CD14-positive monocyte (primary cell): ENCODE measurements at regions not wholly inside any gene's neighbourhood (a gene's known extent, or its start where the extent isn't known, plus 50 kb on each side); places are given as distances from the start of the nearest gene placed in this dataset.

Experiments
- DNase-seq, 3 donors: peaks; one replicate each; pipeline ENCODE4 v3.0.0-alpha.2; 2011 to 2022
- H2AFZ ChIP-seq: 2 replicates; pipeline ENCODE4 v1.6.0; 2012; ENCODE audit warnings: mild to moderate bottlenecking, low read depth, low read length, inconsistent platforms; ENCODE audit not compliant: insufficient read depth, poor library complexity, severe bottlenecking
- H3K27ac ChIP-seq, 2 donors: 1 replicate in 1 of 2; 2 replicates in 1 of 2; pipeline ENCODE4 v1.5.1; 2012 to 2013; ENCODE audit warnings: low read length in 2 of 2, control low read depth in 1 of 2, inconsistent platforms in 1 of 2, low read depth in 1 of 2, mild to moderate bottlenecking in 1 of 2
- H3K27me3 ChIP-seq, 2 donors: one replicate each; pipeline versions ENCODE4 v1.6.0 to v1.6.1; 2011 to 2013; ENCODE audit warnings: low read length in 2 of 2; ENCODE audit not compliant: control insufficient read depth in 2 of 2, insufficient read depth in 2 of 2
- H3K36me3 ChIP-seq, 2 donors: replicated peaks in 1 of 2; 1 replicate in 1 of 2; 2 replicates in 1 of 2; pipeline versions ENCODE4 v1.5.1 to v1.6.1; 2012 to 2013; ENCODE audit warnings: low read length in 2 of 2, control low read depth in 1 of 2, inconsistent platforms in 1 of 2, mild to moderate bottlenecking in 1 of 2; ENCODE audit not compliant: insufficient read depth in 2 of 2, control insufficient read depth in 1 of 2
- H3K4me1 ChIP-seq, 2 donors: 1 replicate in 1 of 2; 2 replicates in 1 of 2; pipeline versions ENCODE4 v1.5.1 to v1.6.1; 2012 to 2013; ENCODE audit warnings: low read length in 2 of 2, control low read depth in 1 of 2, inconsistent platforms in 1 of 2, mild to moderate bottlenecking in 1 of 2, moderate library complexity in 1 of 2; ENCODE audit not compliant: insufficient read depth in 2 of 2, control insufficient read depth in 1 of 2
- H3K4me2 ChIP-seq: replicated peaks from 2 replicates; pipeline ENCODE3; 2012; ENCODE audit warnings: low read length, moderate library complexity, mild to moderate bottlenecking; ENCODE audit not compliant: poor library complexity, severe bottlenecking; ENCODE audit errors: extremely low read depth
- H3K4me3 ChIP-seq, 3 experiments: fragments of 200-600 bp in 1 of 3; sonication (generic) in 1 of 3; replicated peaks in 1 of 3; 1 replicate in 2 of 3; 2 replicates in 1 of 3; pipeline ENCODE4 v1.5.1; 2011 to 2013; ENCODE audit warnings: low read length in 3 of 3, mild to moderate bottlenecking in 3 of 3, control low read depth in 2 of 3, low read depth in 2 of 3, inconsistent platforms in 1 of 3, moderate library complexity in 1 of 3
- H3K79me2 ChIP-seq: 2 replicates; pipeline ENCODE4 v1.6.0; 2012; ENCODE audit warnings: mild to moderate bottlenecking, control low read depth, inconsistent platforms, low read length, moderate library complexity; ENCODE audit not compliant: insufficient read depth
- H3K9ac ChIP-seq: 2 replicates; pipeline ENCODE4 v1.6.0; 2017; ENCODE audit warnings: low read length, mild to moderate bottlenecking; ENCODE audit not compliant: insufficient read depth, poor library complexity, severe bottlenecking
- H3K9me3 ChIP-seq, 2 donors: replicated peaks in 1 of 2; 1 replicate in 1 of 2; 2 replicates in 1 of 2; pipeline versions ENCODE4 v1.5.1 to v1.6.1; 2012 to 2013; ENCODE audit warnings: low read length in 2 of 2, control low read depth in 1 of 2; ENCODE audit not compliant: control insufficient read depth in 1 of 2, insufficient read depth in 1 of 2
- H4K20me1 ChIP-seq: 2 replicates; pipeline ENCODE4 v1.6.0; 2012; ENCODE audit warnings: mild to moderate bottlenecking, low read length, control low read depth, moderate library complexity; ENCODE audit not compliant: insufficient read depth
- H3K27ac Mint-ChIP-seq, 7 donors: one replicate each; pipeline ENCODE4 v1.8.0; 2020; ENCODE audit warnings: mild to moderate bottlenecking in 7 of 7, mixed read lengths in 7 of 7, moderate library complexity in 6 of 7, inconsistent platforms in 2 of 7
- H3K27me3 Mint-ChIP-seq, 3 donors: one replicate each; pipeline ENCODE4 v1.8.0; 2021 to 2022; ENCODE audit warnings: low read depth in 3 of 3, mild to moderate bottlenecking in 3 of 3, mixed read lengths in 3 of 3, moderate library complexity in 3 of 3, inconsistent platforms in 1 of 3
- H3K36me3 Mint-ChIP-seq, 2 donors: one replicate each; pipeline ENCODE4 v1.8.0; 2020; ENCODE audit warnings: mixed read lengths in 2 of 2, inconsistent platforms in 1 of 2, mild to moderate bottlenecking in 1 of 2
- H3K4me1 Mint-ChIP-seq: one replicate; pipeline ENCODE4 v1.8.0; 2020; ENCODE audit warnings: mild to moderate bottlenecking, mixed read lengths
- H3K4me3 Mint-ChIP-seq, 2 donors: one replicate each; pipeline ENCODE4 v1.8.0; 2020; ENCODE audit warnings: mild to moderate bottlenecking in 2 of 2, mixed read lengths in 2 of 2, moderate library complexity in 1 of 2
- H3K9me3 Mint-ChIP-seq, 7 donors: one replicate each; pipeline ENCODE4 v1.8.0; 2020 to 2022; ENCODE audit warnings: mixed read lengths in 7 of 7, mild to moderate bottlenecking in 6 of 7, moderate library complexity in 6 of 7, inconsistent platforms in 2 of 7
- WGBS: methylation state at CpG from one replicate; pipeline ENCODE4 v1.1.5; 2013; ENCODE audit warnings: missing lambda C conversion rate; ENCODE audit not compliant: insufficient coverage; 5-methylcytosine and 5-hydroxymethylcytosine counted together
- intact Hi-C, 2 donors: fragments of 100-400 bp; cut with micrococcal nuclease; formaldehyde crosslinking; loops; one replicate each; pipeline versions ENCODE4 v1.15.0 to v1.15.1; 2023
- TF ChIP-seq, protein P1 (sequence below): fragments of 200-600 bp; IDR thresholded peaks from one replicate; pipeline ENCODE4 v1.8.0; 2022; ENCODE audit warnings: antibody characterized with exemption, mild to moderate bottlenecking

DNA sequence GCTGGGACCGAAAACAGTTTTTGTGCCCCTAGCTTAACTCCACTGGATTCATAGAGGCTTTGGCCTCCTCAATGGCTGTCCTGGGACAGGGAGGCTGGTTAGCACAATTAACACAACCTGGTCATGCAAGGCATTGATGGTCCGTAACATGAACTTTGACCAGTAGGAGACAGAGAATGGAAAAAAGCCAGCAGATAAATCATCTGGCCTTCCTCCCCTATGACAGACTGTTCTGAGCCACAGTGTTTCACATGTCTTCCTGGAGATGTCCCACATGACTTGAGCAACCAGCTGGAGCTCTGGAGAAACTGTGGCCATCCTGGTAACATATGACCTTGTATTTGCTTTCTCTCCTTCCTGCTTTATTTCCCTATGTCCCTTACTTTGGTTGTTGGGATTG lies 244.2 kb downstream of the UQCRFS1 start:
- peaks cover 0 to 3% (median 2%) of the 10 kb centered on the region in 3 donors for H3K27me3 Mint-ChIP-seq
- TF ChIP-seq, protein P1, sequence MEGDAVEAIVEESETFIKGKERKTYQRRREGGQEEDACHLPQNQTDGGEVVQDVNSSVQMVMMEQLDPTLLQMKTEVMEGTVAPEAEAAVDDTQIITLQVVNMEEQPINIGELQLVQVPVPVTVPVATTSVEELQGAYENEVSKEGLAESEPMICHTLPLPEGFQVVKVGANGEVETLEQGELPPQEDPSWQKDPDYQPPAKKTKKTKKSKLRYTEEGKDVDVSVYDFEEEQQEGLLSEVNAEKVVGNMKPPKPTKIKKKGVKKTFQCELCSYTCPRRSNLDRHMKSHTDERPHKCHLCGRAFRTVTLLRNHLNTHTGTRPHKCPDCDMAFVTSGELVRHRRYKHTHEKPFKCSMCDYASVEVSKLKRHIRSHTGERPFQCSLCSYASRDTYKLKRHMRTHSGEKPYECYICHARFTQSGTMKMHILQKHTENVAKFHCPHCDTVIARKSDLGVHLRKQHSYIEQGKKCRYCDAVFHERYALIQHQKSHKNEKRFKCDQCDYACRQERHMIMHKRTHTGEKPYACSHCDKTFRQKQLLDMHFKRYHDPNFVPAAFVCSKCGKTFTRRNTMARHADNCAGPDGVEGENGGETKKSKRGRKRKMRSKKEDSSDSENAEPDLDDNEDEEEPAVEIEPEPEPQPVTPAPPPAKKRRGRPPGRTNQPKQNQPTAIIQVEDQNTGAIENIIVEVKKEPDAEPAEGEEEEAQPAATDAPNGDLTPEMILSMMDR: no peak
- 100% methylated on average over 2 of the region's 2 CpGs for WGBS

DNA sequence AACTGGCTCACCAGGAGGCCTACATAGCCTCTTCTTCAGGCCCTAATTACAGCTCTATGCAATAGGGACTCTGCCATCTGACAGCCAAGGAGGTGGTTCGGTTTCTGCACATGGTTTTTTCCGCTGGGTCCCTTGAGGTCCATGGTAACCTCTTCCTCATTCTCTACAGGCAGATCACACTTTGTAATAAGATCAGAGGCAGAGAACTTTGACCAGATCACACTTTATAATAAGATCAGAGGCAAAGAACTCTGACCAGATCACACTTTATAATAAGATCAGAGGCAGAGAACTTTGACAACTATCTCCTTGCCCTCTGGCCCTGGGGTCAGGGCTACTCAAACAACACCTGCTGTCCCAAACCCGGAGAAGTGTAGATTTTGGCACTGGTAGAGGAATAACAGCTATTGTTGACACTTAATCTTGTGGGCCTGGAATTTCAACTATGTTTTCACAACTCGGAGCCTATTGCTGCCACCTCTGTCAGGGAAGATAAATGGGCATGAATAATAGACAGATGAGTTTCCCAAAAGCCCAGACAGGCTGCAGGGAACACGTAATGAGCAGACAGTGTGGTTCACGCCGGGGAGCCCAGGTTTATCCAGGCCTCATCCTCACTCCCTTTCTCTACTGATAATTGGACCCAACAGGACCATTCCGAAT lies 246.1 kb downstream of the UQCRFS1 start:
- no peaks in the 10 kb centered on the region for H3K79me2 ChIP-seq
- H2AFZ ChIP-seq: no peak overlapping the region
- intact Hi-C loops: no loop called here
- TF ChIP-seq, protein P1: no peak
- no peak overlapping the region for H3K4me2 ChIP-seq
- 69% methylated on average over 5 of the region's 8 CpGs for WGBS
- no peaks in the 10 kb centered on the region for H3K9me3 ChIP-seq
- H3K27me3 Mint-ChIP-seq: peaks cover 0 to 3% (median 2%) of the 10 kb centered on the region in 3 donors
- H3K4me3 Mint-ChIP-seq: no peak overlapping the region
- H3K9me3 Mint-ChIP-seq: peaks cover 0 to 5% (median 0%) of the 10 kb centered on the region in 7 donors
- no peak for DNase-seq
- no peaks in the 10 kb centered on the region for H3K36me3 ChIP-seq
- H3K27ac ChIP-seq: no peak overlapping the region
- no peaks in the 10 kb centered on the region for H3K36me3 Mint-ChIP-seq
- no peak overlapping the region for H3K9ac ChIP-seq
- no peak overlapping the region for H3K4me3 ChIP-seq
- H3K4me1 Mint-ChIP-seq: no peaks in the 10 kb centered on the region
- H3K4me1 ChIP-seq: no peaks in the 10 kb centered on the region
- H4K20me1 ChIP-seq: no peaks in the 10 kb centered on the region
- no peaks in the 10 kb centered on the region for H3K27me3 ChIP-seq
- H3K27ac Mint-ChIP-seq: no peak overlapping the region

More for the DNA sequence above, 244.2 kb downstream of the UQCRFS1 start:
- H3K27ac Mint-ChIP-seq: no peak overlapping the region
- Histone ChIP-seq H3K9ac (no peak overlapping the region), H3K4me1 (no peaks in the 10 kb centered on the region), H3K27ac (no peak overlapping the region), H3K36me3 (no peaks in the 10 kb centered on the region), H4K20me1 (no peaks in the 10 kb centered on the region), H3K27me3 (no peaks in the 10 kb centered on the region), H3K9me3 (no peaks in the 10 kb centered on the region), H3K4me2 (no peak overlapping the region), H2AFZ (no peak overlapping the region), H3K79me2 (no peaks in the 10 kb centered on the region), H3K4me3 (no peak overlapping the region)
- peaks cover 0 to 5% (median 0%) of the 10 kb centered on the region in 7 donors for H3K9me3 Mint-ChIP-seq
- no peaks in the 10 kb centered on the region for H3K4me1 Mint-ChIP-seq
- no peaks in the 10 kb centered on the region for H3K36me3 Mint-ChIP-seq
- no peak overlapping the region for H3K4me3 Mint-ChIP-seq
- intact Hi-C loops: no loop called here
- DNase-seq: no peak
